ENCODE measurements at regions not wholly inside any gene's neighbourhood (a gene's known extent, or its start where the extent isn't known, plus 50 kb on each side); places are given as distances from the start of the nearest gene placed in this dataset.
"Not testable (repeated sequence)": the region's sequence is repeated elsewhere in the genome, so short reads cannot be mapped to it uniquely, and the experiment has no call there.

DNA sequence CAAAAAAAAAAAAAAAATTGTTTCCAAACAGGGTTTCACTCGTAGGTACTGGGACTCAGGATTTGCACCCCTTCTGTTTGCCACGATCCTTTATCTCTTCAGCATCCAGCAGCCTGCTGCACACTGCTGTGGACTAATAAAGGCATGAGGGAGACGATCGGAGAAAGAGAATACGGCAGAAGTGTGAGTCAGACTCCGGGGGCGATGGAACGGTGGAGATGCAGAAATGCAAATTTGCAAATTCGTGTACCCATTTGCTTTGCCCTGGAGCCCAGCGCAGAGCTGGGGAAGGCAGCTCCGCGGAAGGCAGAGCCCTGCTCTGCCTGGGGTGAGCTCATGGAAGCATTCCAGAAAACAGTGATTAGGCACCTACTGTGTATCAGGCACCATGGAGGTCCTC, 270.3 kb downstream of the ASMT start:
- DNase-seq (ENCODE audit: low read depth, low spot score): no peak
- Histone ChIP-seq H3K27me3 (ENCODE audit: control insufficient read depth, insufficient read depth, low read length) (no peaks in the 10 kb centered on the region), H3K4me3 (ENCODE audit: low read length) (no peak overlapping the region), H3K4me1 (ENCODE audit: control insufficient read depth, insufficient read depth, low read length) (no peaks in the 10 kb centered on the region), H3K27ac (ENCODE audit: low read length) (no peak overlapping the region), H3K9me3 (ENCODE audit: control insufficient read depth, insufficient read depth, low read length) (no peaks in the 10 kb centered on the region), H3K36me3 (ENCODE audit: control insufficient read depth, insufficient read depth, low read length) (no peaks in the 10 kb centered on the region)
- no CpG with 5 or more reads among the region's 12 CpGs for WGBS (ENCODE audit: insufficient coverage, insufficient read length)

DNA sequence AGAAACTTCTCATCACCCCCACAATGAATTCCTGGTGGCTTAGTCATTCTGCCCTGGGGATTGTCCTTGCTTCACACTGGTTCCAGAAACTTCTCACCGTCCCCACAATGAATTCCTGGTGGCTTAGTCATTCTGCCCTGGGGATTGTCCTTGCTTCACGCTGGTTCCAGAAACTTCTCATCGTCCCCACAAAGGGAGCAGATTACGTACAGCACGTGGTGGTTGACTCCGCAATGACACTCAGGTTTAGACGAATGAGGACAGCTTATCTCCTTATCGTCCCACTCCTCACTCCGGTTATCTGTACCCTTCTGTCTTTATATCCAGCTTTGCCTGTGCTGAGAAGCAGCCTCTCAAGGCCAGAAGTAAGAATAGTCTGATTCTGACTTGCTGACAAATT, 273.4 kb downstream of the ASMT start:
- H3K27me3 ChIP-seq (ENCODE audit: control insufficient read depth, insufficient read depth, low read length); H3K9me3 ChIP-seq (ENCODE audit: control insufficient read depth, insufficient read depth, low read length); H3K4me1 ChIP-seq (ENCODE audit: control insufficient read depth, insufficient read depth, low read length); DNase-seq (ENCODE audit: low read depth, low spot score); H3K4me3 ChIP-seq (ENCODE audit: low read length); H3K36me3 ChIP-seq (ENCODE audit: control insufficient read depth, insufficient read depth, low read length); H3K27ac ChIP-seq (ENCODE audit: low read length): not testable (repeated sequence)
- WGBS (ENCODE audit: insufficient coverage, insufficient read length): no CpG with 5 or more reads among the region's 9 CpGs

DNA sequence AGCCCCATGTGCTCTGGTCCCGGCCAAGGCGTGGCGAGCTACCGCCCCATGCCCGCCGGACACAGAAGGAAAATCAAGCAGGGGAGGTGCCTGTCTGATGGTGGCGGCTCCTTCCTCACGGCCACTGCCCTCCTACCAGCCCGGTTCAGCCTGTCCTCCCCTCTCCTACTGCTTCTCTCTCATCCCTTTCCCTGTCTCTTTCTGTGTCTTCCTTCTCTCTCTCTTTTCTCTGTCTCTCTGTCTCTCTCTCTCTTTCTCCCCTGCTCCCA, 279.1 kb downstream of the ASMT start:
- H3K4me1 ChIP-seq (ENCODE audit: control insufficient read depth, insufficient read depth, low read length): no peaks in the 10 kb centered on the region; the same call in 1 of the 2 replicates
- H3K4me3 ChIP-seq (ENCODE audit: low read length): no peak overlapping the region
- H3K27ac ChIP-seq (ENCODE audit: low read length): no peak overlapping the region
- no peaks in the 10 kb centered on the region for H3K27me3 ChIP-seq (ENCODE audit: control insufficient read depth, insufficient read depth, low read length)
- H3K9me3 ChIP-seq (ENCODE audit: control insufficient read depth, insufficient read depth, low read length): no peaks in the 10 kb centered on the region
- no peaks in the 10 kb centered on the region for H3K36me3 ChIP-seq (ENCODE audit: control insufficient read depth, insufficient read depth, low read length)
- no peak for DNase-seq (ENCODE audit: low read depth, low spot score)
- WGBS (ENCODE audit: insufficient coverage, insufficient read length): no CpG with 5 or more reads among the region's 9 CpGs

DNA sequence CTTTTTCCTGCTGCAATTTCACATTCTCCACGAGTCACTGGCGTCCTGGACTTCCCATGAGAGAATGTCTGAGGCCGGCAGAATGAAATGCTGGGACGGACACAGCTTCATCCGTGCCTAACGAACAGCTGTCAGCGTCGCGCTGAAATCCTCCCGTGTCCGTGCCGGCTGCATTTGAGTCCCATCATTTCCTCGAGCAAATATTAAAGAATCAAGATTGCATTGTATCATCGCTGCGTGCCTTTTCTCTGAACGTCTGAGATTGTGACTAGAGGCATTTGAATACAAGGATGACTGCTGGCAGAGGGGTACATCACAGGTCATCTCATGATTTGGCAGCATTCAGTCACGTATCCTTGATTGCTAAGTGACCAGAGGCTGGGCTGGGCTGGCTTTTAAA, 279.9 kb downstream of the ASMT start:
- Histone ChIP-seq H3K4me3 (ENCODE audit: low read length) (no peak overlapping the region), H3K27me3 (ENCODE audit: control insufficient read depth, insufficient read depth, low read length) (no peaks in the 10 kb centered on the region), H3K27ac (ENCODE audit: low read length) (no peak overlapping the region), H3K4me1 (ENCODE audit: control insufficient read depth, insufficient read depth, low read length) (no peaks in the 10 kb centered on the region; the same call in 1 of the 2 replicates), H3K36me3 (ENCODE audit: control insufficient read depth, insufficient read depth, low read length) (no peaks in the 10 kb centered on the region), H3K9me3 (ENCODE audit: control insufficient read depth, insufficient read depth, low read length) (no peaks in the 10 kb centered on the region)
- no peak for DNase-seq (ENCODE audit: low read depth, low spot score)
- WGBS (ENCODE audit: insufficient coverage, insufficient read length): no CpG with 5 or more reads among the region's 17 CpGs

DNA sequence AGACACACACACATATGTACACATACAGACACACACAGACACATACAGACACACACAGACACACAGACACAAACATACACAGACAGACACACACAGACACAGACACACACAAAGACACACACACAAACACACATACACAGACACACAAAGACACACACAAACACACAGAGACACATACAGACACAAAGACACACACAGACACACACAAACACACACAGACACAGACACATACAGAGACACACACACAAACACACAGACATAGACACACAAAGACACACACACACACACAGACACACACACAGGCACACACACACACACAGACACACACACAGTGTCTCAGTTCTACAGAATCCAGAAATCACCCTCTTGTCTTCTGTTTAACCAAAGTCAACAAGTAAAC, 280.7 kb downstream of the ASMT start:
- no peaks in the 10 kb centered on the region for H3K36me3 ChIP-seq (ENCODE audit: control insufficient read depth, insufficient read depth, low read length)
- H3K27ac ChIP-seq (ENCODE audit: low read length): no peak overlapping the region
- H3K9me3 ChIP-seq (ENCODE audit: control insufficient read depth, insufficient read depth, low read length): no peaks in the 10 kb centered on the region
- H3K4me1 ChIP-seq (ENCODE audit: control insufficient read depth, insufficient read depth, low read length): no peaks in the 10 kb centered on the region; the same call in 1 of the 2 replicates
- H3K27me3 ChIP-seq (ENCODE audit: control insufficient read depth, insufficient read depth, low read length): no peaks in the 10 kb centered on the region
- no peak overlapping the region for H3K4me3 ChIP-seq (ENCODE audit: low read length)
- DNase-seq (ENCODE audit: low read depth, low spot score): no peak

DNA sequence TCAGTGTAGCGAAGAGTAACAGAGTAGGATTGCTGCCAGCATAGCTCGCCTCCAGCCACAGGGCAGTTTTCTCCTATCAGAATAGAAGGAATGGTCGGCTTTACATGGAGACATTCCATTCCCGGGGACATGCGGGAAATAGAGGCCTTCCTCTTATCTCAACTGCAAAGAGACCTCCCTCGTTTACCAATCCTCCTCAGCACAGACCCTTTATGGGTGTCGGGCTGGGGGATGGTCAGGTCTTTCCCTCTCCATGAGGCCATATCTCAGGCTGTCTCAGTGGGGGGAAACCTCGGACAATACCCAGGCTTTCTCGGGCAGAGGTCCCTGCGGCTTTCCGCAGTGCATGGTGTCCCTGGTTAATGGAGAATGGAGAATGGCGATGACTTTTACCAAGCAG, 285.0 kb downstream of the ASMT start:
- Histone ChIP-seq H3K27ac (ENCODE audit: low read length) (no peak overlapping the region), H3K4me3 (ENCODE audit: low read length) (no peak overlapping the region), H3K9me3 (ENCODE audit: control insufficient read depth, insufficient read depth, low read length) (no peaks in the 10 kb centered on the region), H3K4me1 (ENCODE audit: control insufficient read depth, insufficient read depth, low read length) (no peaks in the 10 kb centered on the region), H3K27me3 (ENCODE audit: control insufficient read depth, insufficient read depth, low read length) (no peaks in the 10 kb centered on the region), H3K36me3 (ENCODE audit: control insufficient read depth, insufficient read depth, low read length) (no peaks in the 10 kb centered on the region)
- no peak for DNase-seq (ENCODE audit: low read depth, low spot score)
- no CpG with 5 or more reads among the region's 12 CpGs for WGBS (ENCODE audit: insufficient coverage, insufficient read length)

DNA sequence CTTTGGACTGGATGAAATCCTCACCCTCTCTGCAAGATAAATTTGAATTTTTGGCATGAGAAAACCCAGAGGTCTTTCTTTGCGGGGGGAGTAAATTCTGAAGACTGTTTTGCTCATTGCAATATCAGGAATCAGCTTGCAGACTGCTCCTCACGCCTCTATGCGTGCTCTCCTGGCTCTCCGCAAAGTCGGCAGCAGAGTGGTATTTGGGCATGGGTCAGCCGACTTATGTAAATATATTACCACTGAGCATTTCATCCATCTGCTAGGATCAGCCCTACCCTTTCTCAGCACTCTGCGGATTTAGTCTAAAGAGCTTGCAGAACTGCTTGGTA, 288.0 kb downstream of the ASMT start:
- no peaks in the 10 kb centered on the region for H3K36me3 ChIP-seq (ENCODE audit: control insufficient read depth, insufficient read depth, low read length)
- no peaks in the 10 kb centered on the region for H3K4me1 ChIP-seq (ENCODE audit: control insufficient read depth, insufficient read depth, low read length)
- H3K27ac ChIP-seq (ENCODE audit: low read length): no peak overlapping the region
- WGBS (ENCODE audit: insufficient coverage, insufficient read length): no CpG with 5 or more reads among the region's 7 CpGs
- no peaks in the 10 kb centered on the region for H3K27me3 ChIP-seq (ENCODE audit: control insufficient read depth, insufficient read depth, low read length)
- DNase-seq (ENCODE audit: low read depth, low spot score): no peak
- H3K9me3 ChIP-seq (ENCODE audit: control insufficient read depth, insufficient read depth, low read length): no peaks in the 10 kb centered on the region
- H3K4me3 ChIP-seq (ENCODE audit: low read length): no peak overlapping the region

DNA sequence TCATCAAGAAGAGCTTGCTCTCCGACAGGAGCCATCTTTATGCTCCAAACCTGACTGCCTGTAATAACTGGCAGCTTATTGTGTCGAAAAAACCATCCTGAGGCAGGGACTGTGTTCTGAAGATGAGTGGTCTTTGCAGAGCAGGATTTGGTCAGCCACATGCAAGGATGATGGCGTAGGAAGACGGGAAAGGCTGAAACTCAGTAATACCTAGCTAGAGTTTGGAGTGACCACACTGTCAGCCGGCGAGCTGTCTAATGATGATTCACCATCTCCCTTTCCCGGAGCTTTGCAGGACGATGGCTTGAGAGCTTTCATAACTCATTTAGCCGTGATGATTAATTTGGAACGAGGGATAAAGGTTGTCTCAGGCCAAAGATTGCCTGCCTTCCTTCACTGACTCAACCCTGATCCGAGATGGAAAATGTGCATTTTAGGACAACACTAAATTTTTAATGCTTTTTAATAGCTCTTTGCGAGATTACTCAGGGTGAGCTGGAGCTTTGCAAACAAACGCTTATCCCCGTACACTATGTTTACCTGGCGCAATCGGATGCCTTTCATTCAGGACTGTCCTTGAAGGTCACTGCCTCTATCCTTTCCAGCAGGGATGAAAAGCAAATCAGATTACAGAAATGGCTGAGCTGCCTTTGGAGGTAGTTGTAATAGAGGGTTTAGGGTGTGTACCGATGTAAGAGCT, 288.5 kb downstream of the ASMT start:
- no peaks in the 10 kb centered on the region for H3K36me3 ChIP-seq (ENCODE audit: control insufficient read depth, insufficient read depth, low read length)
- no peak overlapping the region for H3K27ac ChIP-seq (ENCODE audit: low read length)
- H3K4me3 ChIP-seq (ENCODE audit: low read length): no peak overlapping the region
- DNase-seq (ENCODE audit: low read depth, low spot score): no peak
- H3K4me1 ChIP-seq (ENCODE audit: control insufficient read depth, insufficient read depth, low read length): no peaks in the 10 kb centered on the region
- no peaks in the 10 kb centered on the region for H3K27me3 ChIP-seq (ENCODE audit: control insufficient read depth, insufficient read depth, low read length)
- no peaks in the 10 kb centered on the region for H3K9me3 ChIP-seq (ENCODE audit: control insufficient read depth, insufficient read depth, low read length)
- WGBS (ENCODE audit: insufficient coverage, insufficient read length): no CpG with 5 or more reads among the region's 17 CpGs

DNA sequence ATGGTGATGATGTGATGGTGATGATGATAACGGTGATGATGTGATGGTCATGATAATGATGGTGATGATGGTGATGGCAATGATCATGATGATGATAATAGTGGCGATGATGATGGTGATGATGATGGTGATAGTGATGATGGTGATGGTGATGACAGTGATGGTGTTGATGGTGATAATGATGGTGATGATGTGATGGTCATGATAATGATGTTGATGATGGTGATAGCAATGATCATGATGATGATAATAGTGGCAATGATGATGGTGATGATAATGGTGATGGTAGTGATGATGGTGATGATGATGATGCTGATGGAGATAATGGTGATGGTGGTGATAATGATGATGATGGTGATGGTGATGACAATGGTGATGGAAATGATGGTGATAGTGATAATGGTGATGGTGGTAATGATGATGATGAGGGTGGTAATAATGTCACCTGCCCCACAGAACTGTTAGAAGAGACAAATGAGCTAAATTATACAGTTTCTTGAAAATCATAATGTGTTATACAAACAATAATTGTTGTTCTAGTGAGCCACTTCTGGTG, 289.9 kb downstream of the ASMT start:
- no peaks in the 10 kb centered on the region for H3K9me3 ChIP-seq (ENCODE audit: control insufficient read depth, insufficient read depth, low read length)
- no peaks in the 10 kb centered on the region for H3K27me3 ChIP-seq (ENCODE audit: control insufficient read depth, insufficient read depth, low read length)
- H3K27ac ChIP-seq (ENCODE audit: low read length): no peak overlapping the region
- no peak overlapping the region for H3K4me3 ChIP-seq (ENCODE audit: low read length)
- no peak for DNase-seq (ENCODE audit: low read depth, low spot score)
- no peaks in the 10 kb centered on the region for H3K36me3 ChIP-seq (ENCODE audit: control insufficient read depth, insufficient read depth, low read length)
- H3K4me1 ChIP-seq (ENCODE audit: control insufficient read depth, insufficient read depth, low read length): no peaks in the 10 kb centered on the region
- 100% methylated on average over 1 of the region's 2 CpGs for WGBS (ENCODE audit: insufficient coverage, insufficient read length)

DNA sequence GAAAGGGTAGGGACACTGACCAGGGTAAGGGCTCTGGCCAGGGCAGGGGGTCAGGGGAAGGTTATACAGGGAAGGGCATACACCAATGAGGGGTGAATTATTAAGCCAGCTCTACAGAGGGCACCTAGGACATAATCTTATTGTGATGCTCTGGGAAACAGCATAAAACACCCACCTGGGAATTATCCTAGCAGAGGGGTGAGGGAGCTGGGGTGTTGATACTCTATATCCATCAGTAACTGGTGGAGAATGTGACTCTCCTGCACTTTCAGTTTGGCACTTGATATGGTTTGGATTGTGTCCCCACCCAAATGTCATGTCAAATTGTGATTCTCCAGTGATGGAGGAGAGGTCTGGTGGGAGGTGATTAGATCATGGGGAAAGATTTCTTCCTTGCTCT, 291.2 kb downstream of the ASMT start:
- Histone ChIP-seq H3K27ac (ENCODE audit: low read length) (no peak overlapping the region), H3K27me3 (ENCODE audit: control insufficient read depth, insufficient read depth, low read length) (no peaks in the 10 kb centered on the region), H3K4me1 (ENCODE audit: control insufficient read depth, insufficient read depth, low read length) (no peaks in the 10 kb centered on the region), H3K36me3 (ENCODE audit: control insufficient read depth, insufficient read depth, low read length) (no peaks in the 10 kb centered on the region), H3K4me3 (ENCODE audit: low read length) (no peak overlapping the region), H3K9me3 (ENCODE audit: control insufficient read depth, insufficient read depth, low read length) (no peaks in the 10 kb centered on the region)
- no peak for DNase-seq (ENCODE audit: low read depth, low spot score)

DNA sequence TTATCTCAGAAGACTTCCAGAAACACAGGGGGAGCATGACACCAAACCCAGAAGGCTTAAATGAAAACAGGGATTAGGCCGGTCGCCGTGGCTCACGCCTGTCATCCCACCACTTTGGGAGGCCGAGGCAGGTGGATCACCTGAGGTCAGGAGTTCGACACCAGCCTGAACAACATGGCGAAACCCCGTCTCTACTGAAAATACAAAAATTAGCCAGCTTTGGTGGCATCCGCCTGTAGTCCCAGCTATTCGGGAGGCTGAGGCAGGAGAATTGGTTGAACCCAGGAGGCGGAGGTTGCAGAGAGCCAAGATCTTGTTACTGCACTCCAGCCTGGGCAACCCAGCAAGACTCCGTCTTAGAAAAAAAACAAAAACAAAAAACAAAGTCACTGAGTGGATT, 294.1 kb downstream of the ASMT start:
- not testable (repeated sequence) for DNase-seq (ENCODE audit: low read depth, low spot score); H3K4me3 ChIP-seq (ENCODE audit: low read length); H3K27me3 ChIP-seq (ENCODE audit: control insufficient read depth, insufficient read depth, low read length); H3K9me3 ChIP-seq (ENCODE audit: control insufficient read depth, insufficient read depth, low read length); H3K36me3 ChIP-seq (ENCODE audit: control insufficient read depth, insufficient read depth, low read length); H3K27ac ChIP-seq (ENCODE audit: low read length); H3K4me1 ChIP-seq (ENCODE audit: control insufficient read depth, insufficient read depth, low read length)
- no CpG with 5 or more reads among the region's 12 CpGs for WGBS (ENCODE audit: insufficient coverage, insufficient read length)

All from iPS DF 6.9 (cell line).